GM21576 (cell line): ENCODE measurements at regions not wholly inside any gene's neighbourhood (a gene's known extent, or its start where the extent isn't known, plus 50 kb on each side); places are given as distances from the start of the nearest gene placed in this dataset.
"Not testable (repeated sequence)": the region's sequence is repeated elsewhere in the genome, so short reads cannot be mapped to it uniquely, and the experiment has no call there.

ENCODE experiments used
- ATAC-seq: cut with Tn5 transposase; IDR thresholded peaks from one replicate; pipeline ENCODE4 v1.9.1; 2021; ENCODE audit warnings: mild to moderate bottlenecking, moderate library complexity; ENCODE audit not compliant: unreplicated experiment

- ATAC-seq, result no peak
Measured at GRCh38 chr20:12067686-12068085, 150.0 kb downstream of the BTBD3 start.

DNA sequence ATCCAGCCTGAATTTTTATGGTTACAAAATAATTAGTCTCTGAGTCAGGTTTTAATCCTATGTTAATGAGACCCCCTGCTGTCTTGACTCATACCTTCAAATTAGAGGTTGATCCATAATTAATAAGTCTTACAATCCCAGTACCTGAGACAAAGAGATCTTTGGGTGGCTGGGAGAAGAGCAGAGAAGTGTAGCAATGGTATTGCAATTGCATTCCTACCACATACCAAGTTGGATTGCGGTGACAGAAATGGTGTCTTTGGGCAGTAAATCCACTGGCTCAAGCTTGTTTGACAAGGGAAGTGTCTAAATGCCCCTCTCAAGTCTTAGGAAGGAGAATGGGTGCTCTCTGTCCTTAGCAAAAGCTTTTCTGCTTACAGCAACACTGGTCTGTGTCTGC is 150.4 kb downstream of the BTBD3 start:
- no peak for ATAC-seq

DNA sequence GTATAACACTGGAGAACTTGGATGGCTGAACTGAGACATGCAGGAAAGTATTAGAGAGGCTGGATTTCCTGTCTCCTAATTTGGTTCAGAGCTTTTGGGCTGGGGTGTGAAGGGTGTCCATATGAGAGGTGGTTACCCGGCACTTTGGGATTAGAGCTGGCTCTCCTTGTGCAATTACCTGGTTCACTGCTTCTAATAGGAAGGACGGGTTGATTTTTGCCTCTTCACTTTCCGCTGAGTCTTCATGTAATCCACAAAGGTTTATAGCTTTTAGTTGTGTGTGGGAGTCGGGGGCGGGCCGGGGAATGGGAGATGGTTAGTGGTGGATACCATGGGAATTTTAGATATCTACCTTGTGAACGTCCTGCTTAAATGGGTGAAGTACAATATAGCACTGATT is 151.5 kb downstream of the BTBD3 start:
- ATAC-seq, result no peak

GRCh38 chr20:12072221-12072953 is 154.7 kb downstream of the BTBD3 start:
- ATAC-seq, result no peak

DNA sequence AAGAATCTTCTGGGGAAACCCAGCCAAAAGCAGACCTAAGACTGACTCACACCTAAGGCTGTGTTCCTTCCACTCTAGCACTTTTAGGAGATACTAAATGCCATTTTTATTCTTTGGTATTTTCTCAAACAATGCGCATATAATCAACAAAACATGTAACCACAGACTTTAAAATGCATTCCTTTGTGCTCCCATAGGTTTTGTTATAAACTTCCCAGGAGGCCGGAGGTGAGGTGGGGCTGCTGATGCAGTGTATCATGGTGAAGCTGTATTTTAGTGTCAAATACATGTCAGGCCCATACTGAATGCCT is 155.2 kb downstream of the BTBD3 start:
- ATAC-seq, result no peak

- ATAC-seq, result no peak
Measured at GRCh38 chr20:12074111-12074655, 156.5 kb downstream of the BTBD3 start.

- no peak for ATAC-seq
Measured at GRCh38 chr20:12076200-12076599, 158.5 kb downstream of the BTBD3 start.

DNA sequence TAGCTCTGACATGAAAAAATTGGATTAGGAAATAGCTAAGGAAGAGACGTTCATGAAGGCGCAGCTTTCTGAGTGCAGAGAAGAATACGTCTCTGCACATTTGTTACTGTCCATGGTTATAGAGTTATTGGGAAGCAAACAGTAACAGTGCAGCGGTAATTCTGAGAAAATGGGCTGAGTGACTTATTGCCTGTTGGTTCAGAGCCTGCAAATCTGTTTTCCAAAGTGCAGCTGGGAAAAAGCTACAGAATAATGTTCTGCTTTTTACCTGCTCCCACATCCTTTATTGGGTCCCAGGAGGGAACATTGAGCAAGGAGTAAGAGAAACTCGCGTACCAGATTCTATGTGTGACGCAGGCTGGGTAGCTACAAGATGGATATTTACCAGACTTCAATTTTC is 160.2 kb downstream of the BTBD3 start:
- ATAC-seq, result no peak

GRCh38 chr20:12079490-12079889 is 161.8 kb downstream of the BTBD3 start:
- ATAC-seq, result no peak

- no peak for ATAC-seq
Measured at GRCh38 chr20:12083269-12083668, 165.6 kb downstream of the BTBD3 start.

DNA sequence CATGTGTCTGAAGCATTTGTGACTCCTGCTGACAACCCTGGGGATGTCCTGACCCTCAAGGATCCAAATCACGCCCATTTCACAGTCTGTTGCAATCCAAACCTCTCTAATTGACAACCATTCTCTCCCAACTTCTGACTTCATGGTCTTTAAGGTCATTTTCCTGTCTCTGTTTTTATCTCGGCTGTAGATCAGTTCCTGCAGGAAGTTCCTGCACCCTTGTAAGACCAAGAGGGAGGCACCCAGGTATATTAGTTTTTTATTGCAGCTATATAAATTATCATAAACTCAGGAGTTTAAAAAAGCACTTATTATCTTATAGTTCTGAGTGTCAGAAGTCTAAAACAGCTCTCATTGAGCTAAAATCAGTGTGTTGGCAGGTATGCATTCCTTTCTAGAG is 166.8 kb downstream of the BTBD3 start:
- ATAC-seq, result no peak

- ATAC-seq, result no peak
Measured at GRCh38 chr20:12086359-12086758, 168.7 kb downstream of the BTBD3 start.

DNA sequence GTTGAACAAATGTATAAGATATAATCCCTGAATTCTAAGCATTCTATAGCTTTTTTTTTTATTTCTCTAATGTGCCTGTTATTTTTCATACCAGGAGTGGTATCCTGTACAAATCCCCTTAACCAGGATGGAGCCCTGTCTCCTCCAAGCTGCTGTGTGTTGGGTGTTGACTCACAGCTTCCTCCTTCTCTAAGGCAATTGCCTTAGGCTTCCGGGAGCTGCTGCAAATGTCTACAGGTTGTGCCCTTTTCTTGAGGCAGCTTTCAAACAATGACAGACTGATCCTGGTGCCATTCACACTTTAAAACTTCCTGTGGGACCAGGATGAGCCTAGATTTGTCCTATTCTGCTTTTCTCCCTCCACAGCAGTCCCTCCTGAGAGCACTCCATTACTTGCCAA is 173.2 kb downstream of the BTBD3 start:
- no peak for ATAC-seq

- no peak for ATAC-seq
Measured at GRCh38 chr20:12093057-12093796, 175.5 kb downstream of the BTBD3 start.

DNA sequence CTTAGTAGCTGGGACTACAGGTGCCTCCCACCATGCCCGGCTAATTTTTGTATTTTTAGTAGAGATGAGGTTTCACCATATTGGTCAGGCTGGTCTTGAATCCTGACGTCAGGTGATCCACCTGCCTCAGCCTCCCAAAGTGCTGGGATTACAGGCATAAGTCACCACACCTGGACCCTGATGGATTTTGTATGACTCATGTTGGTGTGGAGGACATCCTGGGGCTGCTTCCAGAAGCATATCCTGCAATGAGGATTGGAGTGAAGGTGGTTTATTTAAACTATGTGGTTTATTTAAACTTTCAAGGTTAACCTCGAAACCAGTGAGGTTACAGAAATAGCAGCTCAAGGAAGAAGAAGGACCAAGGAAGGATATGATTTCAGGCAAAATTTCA is 176.1 kb downstream of the BTBD3 start:
- not testable (repeated sequence) for ATAC-seq

- ATAC-seq, result no peak
Measured at GRCh38 chr20:12095180-12095920, 177.7 kb downstream of the BTBD3 start.

GRCh38 chr20:12098421-12098820 is 180.7 kb downstream of the BTBD3 start:
- no peak for ATAC-seq

- no peak for ATAC-seq
Measured at GRCh38 chr20:12108846-12109245, 191.2 kb downstream of the BTBD3 start.

GRCh38 chr20:12110274-12110673 is 192.6 kb downstream of the BTBD3 start:
- ATAC-seq, result no peak

DNA sequence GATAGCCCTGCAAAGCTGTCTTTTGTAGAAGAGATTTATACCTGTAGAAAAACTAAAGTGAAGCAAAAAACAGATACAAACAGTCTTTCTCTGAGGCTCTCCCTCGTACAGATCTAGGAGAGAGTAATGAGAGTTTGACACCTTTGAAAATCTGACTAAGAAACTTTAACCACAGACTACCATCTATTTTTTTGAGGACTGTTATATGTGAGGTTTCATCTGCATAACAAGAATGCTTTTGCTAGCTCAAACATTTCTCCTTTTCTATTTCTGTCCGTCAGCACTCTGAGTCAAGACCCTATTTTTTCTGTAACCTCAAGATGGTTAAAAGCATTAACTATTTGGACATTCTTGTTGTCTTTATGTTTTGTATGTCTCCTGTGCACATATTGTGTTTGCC is 193.0 kb downstream of the BTBD3 start:
- no peak for ATAC-seq

GRCh38 chr20:12111431-12112088 is 193.9 kb downstream of the BTBD3 start:
- ATAC-seq, result no peak
